ENCODE measurements at regions not wholly inside any gene's neighbourhood (a gene's known extent, or its start where the extent isn't known, plus 50 kb on each side); places are given as distances from the start of the nearest gene placed in this dataset.
"Not testable (repeated sequence)": the region's sequence is repeated elsewhere in the genome, so short reads cannot be mapped to it uniquely, and the experiment has no call there.

- TF ChIP-seq, protein P1, sequence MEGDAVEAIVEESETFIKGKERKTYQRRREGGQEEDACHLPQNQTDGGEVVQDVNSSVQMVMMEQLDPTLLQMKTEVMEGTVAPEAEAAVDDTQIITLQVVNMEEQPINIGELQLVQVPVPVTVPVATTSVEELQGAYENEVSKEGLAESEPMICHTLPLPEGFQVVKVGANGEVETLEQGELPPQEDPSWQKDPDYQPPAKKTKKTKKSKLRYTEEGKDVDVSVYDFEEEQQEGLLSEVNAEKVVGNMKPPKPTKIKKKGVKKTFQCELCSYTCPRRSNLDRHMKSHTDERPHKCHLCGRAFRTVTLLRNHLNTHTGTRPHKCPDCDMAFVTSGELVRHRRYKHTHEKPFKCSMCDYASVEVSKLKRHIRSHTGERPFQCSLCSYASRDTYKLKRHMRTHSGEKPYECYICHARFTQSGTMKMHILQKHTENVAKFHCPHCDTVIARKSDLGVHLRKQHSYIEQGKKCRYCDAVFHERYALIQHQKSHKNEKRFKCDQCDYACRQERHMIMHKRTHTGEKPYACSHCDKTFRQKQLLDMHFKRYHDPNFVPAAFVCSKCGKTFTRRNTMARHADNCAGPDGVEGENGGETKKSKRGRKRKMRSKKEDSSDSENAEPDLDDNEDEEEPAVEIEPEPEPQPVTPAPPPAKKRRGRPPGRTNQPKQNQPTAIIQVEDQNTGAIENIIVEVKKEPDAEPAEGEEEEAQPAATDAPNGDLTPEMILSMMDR (IDR thresholded peaks at IDR 0.05; ENCODE audit: insufficient read depth, low read length, severe bottlenecking) = no peak
- FAIRE-seq (no peak), DNase-seq (ENCODE audit: low read depth) (no peak)
- H3K27me3 ChIP-seq (ENCODE audit: control insufficient read depth, insufficient read depth, low read length) = no peaks in the 10 kb centered on the region
- no peaks in the 10 kb centered on the region for H3K36me3 ChIP-seq (ENCODE audit: control insufficient read depth, insufficient read depth, low read length)
- H3K4me3 ChIP-seq (ENCODE audit: low read depth, low read length) = no peak overlapping the region
Measured at GRCh38 chr10:129207297-129207696, 259.7 kb upstream of the MGMT start.

DNA sequence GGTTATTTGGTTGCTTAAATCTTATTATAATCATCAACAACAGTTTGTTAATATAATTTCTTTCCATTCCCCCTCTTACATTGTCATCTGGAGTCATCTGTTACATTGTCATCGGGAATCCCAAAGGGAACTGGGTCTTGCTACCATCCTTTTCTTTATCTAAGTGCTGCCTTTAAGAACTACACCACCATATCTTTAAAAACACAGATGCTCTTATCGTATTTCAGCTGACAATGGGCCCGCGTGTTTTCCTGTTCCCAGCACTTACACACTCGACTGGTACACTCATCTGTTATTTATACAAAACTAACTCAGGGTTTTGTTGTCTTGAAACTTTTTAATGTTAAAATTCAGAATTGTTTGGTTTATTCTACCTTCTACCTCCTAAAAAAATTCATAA is 256.2 kb upstream of the MGMT start:
- DNase-seq (ENCODE audit: low read depth) (no peak), FAIRE-seq (no peak)
- TF ChIP-seq, protein P1 (IDR thresholded peaks at IDR 0.05; ENCODE audit: insufficient read depth, low read length, severe bottlenecking) = no peak
- Histone ChIP-seq H3K4me3 (ENCODE audit: low read depth, low read length) (no peak overlapping the region), H3K27me3 (ENCODE audit: control insufficient read depth, insufficient read depth, low read length) (no peaks in the 10 kb centered on the region), H3K36me3 (ENCODE audit: control insufficient read depth, insufficient read depth, low read length) (no peaks in the 10 kb centered on the region)

DNA sequence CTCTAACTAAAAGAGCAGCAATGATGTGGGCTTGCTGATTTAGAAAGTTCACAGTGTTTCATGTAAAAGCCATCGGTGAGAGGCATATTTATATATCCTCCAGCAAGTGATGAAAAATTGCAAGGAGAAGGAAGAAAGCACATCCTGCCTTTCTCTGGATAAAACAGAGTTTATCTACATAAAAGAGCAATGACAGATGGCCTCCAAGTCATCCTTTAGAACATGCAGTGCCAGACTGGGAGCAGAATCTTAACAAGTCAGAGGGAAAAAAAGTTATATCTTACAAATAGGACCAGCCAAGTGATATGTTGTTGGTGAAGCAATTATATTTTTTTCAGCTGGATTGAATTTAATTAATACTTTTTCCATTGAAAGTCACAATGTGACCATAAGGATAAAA is 253.8 kb upstream of the MGMT start:
- DNase-seq (ENCODE audit: low read depth) (no peak), FAIRE-seq (no peak)
- no peaks in the 10 kb centered on the region for H3K27me3 ChIP-seq (ENCODE audit: control insufficient read depth, insufficient read depth, low read length)
- H3K36me3 ChIP-seq (ENCODE audit: control insufficient read depth, insufficient read depth, low read length) = no peaks in the 10 kb centered on the region
- H3K4me3 ChIP-seq (ENCODE audit: low read depth, low read length) = no peak overlapping the region
- TF ChIP-seq, protein P1 (IDR thresholded peaks at IDR 0.05; ENCODE audit: insufficient read depth, low read length, severe bottlenecking) = no peak

DNA sequence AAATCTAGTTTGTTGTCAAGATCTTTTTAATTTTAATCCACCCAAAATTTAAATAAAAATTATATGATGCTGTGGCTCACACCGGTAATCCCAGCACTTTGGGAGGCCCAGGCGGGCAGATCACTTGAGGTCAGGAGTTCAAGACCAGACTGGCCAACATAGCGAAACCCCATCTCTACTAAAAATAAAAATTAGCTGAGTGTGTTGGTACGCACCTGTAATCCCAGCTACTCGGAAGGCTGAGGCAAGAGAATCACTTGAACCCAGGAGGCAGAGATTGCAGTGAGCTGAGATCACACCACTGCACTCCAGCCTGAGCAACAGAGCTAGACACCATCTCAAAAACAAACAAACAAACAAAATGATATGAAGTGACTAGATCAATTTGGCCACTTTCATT is 253.0 kb upstream of the MGMT start:
- H3K4me3 ChIP-seq (ENCODE audit: low read depth, low read length); FAIRE-seq; DNase-seq (ENCODE audit: low read depth); H3K36me3 ChIP-seq (ENCODE audit: control insufficient read depth, insufficient read depth, low read length); H3K27me3 ChIP-seq (ENCODE audit: control insufficient read depth, insufficient read depth, low read length): not testable (repeated sequence)

GRCh38 chr10:129219364-129219763 is 247.7 kb upstream of the MGMT start:
- TF ChIP-seq, protein P1 (IDR thresholded peaks at IDR 0.05; ENCODE audit: insufficient read depth, low read length, severe bottlenecking) = no peak
- Histone ChIP-seq H3K27me3 (ENCODE audit: control insufficient read depth, insufficient read depth, low read length) (no peaks in the 10 kb centered on the region), H3K4me3 (ENCODE audit: low read depth, low read length) (no peak overlapping the region), H3K36me3 (ENCODE audit: control insufficient read depth, insufficient read depth, low read length) (no peaks in the 10 kb centered on the region)
- DNase-seq (ENCODE audit: low read depth) (no peak), FAIRE-seq (no peak)

DNA sequence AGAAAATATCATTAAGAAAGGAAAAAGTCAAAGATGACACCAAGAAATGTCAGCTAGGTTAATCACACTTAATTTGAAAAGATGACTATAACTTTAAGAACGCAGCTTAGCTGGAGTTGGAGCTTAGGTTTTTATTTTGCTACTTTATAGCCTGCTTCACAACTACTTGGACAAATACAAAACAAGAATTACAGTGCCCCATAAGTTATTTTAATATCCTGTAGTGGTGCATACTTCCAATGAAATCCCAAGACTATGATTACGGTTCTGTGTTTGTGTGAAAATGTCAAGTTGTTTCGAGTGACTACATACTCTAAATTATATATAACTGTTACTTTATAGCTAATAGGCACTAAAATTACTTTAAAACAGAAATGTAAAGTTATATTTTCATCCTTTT is 244.6 kb upstream of the MGMT start:
- DNase-seq (ENCODE audit: low read depth) = no peak
- Histone ChIP-seq H3K27me3 (ENCODE audit: control insufficient read depth, insufficient read depth, low read length) (no peaks in the 10 kb centered on the region), H3K36me3 (ENCODE audit: control insufficient read depth, insufficient read depth, low read length) (no peaks in the 10 kb centered on the region), H3K4me3 (ENCODE audit: low read depth, low read length) (no peak overlapping the region)
- FAIRE-seq = no peak
- TF ChIP-seq, protein P1 (IDR thresholded peaks at IDR 0.05; ENCODE audit: insufficient read depth, low read length, severe bottlenecking) = no peak

All from bronchial epithelial cell (primary cell).